Activated T-cell treated with anti-CD3 and anti-CD28 coated beads for 1 hour (primary cell): ENCODE measurements at regions not wholly inside any gene's neighbourhood (a gene's known extent, or its start where the extent isn't known, plus 50 kb on each side); places are given as distances from the start of the nearest gene placed in this dataset.

Experiments used
- DNase-seq: peaks from one replicate; pipeline ENCODE4 v3.0.0-alpha.2; 2020; ENCODE audit warnings: low read depth

DNA sequence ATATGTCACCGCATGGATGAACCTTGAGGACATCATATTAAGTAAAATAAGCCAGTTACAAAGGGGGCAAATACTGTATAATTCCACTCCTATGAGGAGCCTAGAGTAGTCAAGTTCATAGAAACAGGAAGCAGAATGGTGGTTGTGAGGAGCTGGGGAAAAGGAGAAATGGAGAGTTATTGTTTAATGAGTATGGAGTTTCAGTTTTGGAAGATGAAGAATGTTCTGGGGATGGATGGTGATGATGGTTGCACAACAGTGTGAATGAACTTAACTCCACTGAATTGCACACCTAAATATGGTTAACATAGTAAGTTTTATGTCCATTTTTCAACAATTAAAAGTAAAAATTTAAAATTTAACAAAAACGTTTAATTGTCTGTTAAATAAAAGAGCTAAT is 220.9 kb upstream of the JUN start:
- no peak for DNase-seq

DNA sequence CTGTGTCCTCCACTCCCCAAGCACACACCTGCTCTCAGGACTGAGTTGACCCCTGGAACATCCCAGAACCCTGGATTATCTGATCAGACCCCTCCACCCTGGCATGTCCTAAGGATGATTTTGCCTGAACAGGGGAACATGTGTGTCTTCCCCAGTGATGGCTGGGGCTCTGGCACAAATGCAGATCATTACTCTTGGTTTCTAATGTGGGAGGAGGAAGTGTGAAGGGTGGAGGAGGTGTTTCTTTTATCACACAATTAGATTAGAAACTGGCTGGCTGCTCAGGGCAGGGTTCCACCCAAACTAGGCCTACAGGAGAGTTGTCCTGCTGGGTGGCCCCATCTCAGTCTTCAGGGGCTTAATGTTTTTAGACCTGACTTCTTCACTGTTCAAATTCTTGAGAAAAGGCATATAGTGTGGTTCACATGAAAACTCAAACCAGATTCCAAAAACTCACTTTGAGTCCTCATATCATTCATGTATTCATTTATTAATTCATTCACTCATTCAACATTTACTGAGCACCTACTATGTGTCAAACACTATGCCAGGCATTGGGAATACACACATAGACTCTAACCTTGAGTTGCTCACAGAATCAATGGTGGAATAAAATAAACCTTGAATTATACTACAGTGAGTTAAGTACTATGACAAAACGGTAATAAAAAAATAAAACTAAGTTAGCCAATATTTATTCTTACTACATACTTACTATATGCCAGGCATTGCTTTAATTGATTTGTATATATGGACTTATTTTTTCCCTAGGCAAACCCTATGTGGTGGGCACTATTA is 221.8 kb upstream of the JUN start:
- no peak for DNase-seq

DNA sequence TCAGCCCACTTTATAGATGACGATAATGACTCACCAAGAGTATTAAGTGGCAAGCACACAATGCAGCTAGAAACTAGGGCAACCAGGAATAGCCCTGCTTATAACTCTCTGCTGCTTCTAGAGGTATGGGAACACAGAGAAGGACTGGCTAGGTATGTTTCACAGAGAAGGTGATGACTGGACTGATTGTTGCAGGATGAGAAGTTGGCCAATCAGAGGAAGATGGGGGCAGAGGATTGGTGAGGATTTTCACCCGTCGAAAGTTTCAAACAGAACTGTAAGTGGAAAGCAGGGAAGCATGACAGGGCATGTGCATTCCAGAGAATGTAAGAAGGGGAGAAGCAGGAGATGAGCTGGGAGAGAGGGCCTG is 222.4 kb upstream of the JUN start:
- DNase-seq = no peak

DNA sequence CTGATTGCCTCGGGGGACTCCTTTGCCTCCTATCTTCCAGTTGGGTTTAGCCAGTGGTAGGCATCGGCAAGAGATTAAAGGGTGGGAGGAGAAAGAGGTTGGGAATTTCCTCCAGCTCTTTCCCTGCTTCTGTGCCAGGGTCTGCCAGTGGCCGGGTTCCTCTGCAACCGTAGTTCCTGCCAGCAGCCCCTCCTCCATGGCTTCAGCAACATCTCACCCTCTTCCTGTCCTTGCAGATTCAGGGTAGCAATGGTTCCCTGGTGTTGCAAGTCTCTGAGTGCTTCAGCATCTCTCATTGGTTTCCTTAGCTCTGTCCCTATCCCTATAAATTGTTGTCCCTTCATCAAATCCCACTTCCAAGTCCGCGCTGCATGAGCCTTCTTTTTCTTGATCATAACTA is 223.1 kb upstream of the JUN start:
- no peak for DNase-seq

DNA sequence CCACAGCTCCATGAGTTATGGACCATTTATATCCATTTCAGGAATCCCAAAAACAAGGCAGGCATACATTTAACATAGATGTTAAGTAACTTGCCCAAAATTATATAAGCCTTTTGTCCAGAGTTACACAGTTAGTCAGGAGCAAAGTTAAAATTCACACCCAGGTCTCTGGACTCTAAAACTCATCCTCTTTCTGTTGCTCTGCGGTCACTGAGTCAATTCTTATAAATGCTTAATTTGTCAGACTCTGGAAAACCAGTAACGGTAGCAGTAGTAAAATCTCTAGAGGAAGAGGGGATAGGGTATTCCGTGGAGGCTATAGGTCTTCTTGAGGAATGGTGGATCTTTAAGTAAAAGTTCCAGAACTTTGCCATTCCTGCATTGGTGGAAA is 223.6 kb upstream of the JUN start:
- DNase-seq = no peak

DNA sequence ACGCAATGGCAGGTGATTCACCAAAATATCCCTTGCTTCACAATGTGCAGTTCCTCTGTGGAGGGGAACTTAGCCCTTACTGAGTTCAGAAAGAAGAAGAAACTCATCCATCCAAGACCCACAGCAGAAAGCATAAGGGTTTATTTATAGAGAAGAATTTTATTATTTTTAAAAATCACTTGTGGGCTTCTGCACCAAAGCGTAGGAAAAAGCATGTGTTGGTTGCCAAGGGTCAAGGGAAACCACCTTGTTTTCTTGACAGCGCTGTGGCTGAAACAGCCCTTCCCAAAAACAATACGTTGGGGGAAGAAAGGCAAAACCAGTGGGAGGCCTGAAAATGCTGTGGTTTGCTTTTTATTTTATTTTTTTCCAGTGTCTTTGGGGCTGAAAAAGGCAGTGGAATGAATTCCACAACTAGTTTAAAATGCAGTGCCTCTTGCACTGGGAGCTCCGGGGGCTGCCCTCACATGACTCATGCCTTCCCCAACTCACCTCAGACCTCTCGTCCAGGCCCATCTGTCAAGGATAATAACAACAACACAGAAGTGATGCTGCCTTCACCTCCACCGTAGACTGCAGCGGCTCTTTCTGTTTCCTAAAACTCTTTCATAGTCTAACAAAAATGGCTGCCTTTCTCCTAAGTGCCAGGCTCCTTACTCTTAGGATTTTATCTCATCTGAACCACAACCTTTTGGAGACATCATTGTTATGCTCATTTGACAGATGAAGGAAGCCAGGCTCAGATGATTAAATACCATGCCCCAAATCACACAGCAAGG is 224.2 kb upstream of the JUN start:
- DNase-seq = no peak

DNA sequence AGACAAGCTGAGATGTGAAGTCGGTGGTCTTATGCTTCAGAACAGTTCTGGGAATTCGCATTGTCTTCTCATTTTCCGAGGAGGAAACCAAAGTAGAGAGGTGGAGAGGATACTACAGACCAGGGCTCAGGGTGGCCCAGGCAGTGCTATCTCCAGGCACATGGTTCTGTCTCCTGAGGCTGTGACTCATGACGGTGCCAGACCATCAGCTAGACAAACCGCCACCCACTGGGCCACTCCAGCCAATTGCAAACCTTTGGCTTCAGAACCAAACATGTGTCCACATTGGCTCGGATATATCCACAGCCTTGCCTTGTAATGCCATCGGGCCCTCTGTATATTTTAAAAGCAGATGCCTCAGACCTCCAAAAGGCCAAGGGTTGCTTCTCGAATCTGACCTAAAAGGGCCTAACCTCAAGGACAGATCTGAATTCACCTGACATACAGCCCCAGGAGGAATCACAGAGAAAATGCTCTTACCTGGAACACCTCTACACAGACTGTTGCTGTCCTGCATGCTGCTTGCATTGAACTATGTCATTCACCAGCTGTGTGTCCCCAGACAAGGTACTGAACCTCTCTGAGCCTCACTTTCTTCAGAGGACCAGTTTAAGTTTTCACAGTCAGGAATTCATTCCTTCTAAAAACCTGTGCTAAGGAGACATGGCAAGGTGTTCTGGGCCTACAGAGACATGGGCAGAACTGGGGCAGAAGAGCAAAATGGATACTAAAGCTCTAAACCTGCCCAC is 224.9 kb upstream of the JUN start:
- no peak for DNase-seq

DNA sequence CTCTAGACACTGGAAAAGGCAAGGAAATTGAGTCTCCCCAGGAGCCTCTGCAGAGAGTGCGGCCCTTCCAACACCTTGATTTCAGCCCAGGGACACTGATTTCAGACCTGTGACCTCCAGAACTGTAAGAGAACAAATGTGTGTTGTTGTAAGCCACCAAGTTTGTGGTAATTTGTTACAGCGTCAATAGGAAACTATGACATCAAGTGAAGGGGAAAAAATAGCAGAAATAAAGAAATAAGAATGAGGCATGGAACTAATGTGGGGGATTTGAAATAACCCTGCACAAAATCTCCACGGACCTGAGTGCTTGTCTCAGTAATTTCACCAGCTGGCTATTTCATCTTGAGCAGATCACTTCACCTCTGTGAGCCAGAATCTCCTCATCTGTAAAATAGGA is 227.8 kb upstream of the JUN start:
- DNase-seq = no peak

DNA sequence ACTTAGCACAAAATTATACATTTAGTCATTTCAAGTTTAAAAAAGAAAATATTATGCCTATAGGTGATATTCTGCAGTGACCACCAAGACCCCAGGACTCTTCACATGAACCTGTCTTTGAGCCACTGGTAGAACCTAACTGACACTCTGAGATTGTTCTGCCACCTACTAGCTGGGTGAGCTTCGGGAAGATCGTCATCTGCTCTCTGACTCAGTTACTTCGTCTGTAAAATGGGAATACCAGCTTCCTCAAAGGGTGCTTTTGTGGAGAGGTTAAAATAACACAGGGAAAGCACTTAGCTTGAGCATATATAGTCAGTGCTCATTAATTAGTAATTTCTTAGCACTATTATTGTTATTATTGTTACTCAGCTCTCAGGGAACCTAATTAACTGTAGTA is 228.5 kb upstream of the JUN start:
- DNase-seq = no peak

DNA sequence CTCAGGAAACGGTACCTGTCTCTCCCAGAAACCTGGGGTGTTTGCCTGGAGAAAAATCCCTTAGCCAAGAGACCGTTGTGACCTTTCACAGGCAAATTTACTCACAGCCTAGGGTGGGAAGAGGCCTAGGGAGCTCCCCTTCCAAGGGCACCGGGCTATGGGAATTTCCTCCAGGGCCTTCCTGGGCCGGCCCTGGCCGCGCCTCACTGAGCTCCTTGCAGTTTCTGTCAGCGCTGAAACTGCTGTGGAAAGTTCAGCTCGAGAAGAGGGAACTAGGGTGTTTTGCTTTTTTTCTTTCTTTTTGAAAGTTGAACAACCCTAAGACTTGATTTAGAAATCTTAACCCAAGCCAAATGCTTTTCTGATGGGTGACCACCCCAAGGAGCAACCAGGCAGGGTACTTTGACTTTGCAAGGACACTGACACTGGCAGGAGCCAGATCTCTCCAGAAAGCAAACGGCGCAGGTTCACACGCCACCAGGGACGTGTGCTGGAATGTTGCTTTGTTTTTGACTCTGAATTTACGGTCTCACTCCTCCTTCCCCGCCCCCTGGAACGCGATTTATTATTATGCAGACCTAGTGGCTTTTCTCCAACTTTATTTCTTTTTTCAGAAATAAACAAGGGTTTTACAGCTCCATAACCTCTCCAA is 229.6 kb upstream of the JUN start:
- no peak for DNase-seq

DNA sequence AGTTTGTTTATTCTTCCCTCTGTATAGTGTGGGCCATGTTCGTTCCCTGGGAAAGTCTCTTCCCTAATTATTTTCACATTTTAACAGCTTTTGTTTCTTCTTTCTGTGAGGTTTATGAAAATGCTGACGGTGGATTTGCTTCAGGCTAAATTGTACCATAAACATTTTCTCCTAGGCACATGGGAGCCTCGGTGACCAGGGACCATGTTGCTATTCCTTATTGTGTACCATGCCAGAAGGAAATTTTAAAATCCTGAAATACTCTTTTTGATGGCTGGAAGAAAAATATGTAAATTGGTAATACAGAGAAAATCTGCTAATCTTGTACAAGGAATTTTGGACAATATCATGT is 230.1 kb upstream of the JUN start:
- DNase-seq = no peak

DNA sequence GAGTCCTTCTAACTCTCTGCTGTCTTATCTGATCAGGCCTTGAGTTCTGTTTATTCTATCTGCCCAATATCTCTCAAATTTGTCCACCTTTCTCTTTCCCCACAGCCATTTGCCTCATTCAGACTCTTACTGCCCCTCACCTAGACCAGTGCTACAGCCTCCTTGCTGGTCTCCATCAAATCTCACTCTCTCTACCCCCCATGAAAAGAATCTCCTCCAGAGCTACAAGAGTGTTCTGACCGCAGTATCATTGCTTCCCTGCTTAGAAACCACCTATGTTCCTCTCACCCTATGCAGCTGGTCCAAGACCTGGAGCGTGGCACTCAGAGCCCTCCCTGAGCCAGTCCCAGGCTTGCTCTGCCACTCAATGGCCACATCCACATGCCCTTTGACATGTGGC is 231.0 kb upstream of the JUN start:
- no peak for DNase-seq

DNA sequence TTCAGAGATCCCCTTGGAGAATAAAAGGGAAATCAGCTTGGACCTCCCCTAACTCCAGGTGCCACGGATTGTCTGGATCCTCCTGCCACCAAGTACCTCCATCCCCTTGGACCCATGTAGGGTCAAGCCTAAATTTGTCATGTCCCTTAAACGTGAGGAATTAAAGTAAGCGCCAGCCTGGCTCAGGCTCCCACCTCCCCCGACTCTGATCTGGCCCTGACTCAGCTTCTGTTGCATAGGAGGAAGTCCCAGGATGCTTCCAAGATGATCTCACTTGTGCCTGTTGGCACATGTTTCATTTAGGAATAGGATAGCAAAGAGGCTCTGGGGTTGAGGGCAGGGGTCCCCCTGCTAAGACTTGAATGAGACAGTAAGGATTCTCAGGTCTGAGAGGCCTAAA is 231.9 kb upstream of the JUN start:
- no peak for DNase-seq

DNA sequence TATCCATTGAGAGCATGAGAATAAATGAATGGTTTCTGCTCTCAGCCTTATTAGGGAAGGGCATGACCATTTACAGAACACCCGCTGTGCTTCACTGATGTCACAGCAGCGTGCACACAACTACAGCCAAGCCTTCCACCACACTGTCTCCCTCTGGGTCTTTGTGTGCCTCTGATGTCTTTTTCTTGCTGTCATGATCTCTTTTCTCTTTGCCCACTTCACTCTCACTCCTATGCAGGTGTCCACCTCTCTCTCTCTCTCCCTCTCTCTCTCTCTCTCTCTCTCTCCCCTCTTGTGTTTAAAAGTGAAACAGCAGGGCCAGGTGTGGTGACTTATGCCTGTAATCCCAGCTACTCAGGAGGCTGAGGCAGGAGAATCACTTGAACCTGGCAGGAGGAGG is 232.5 kb upstream of the JUN start:
- DNase-seq = no peak

DNA sequence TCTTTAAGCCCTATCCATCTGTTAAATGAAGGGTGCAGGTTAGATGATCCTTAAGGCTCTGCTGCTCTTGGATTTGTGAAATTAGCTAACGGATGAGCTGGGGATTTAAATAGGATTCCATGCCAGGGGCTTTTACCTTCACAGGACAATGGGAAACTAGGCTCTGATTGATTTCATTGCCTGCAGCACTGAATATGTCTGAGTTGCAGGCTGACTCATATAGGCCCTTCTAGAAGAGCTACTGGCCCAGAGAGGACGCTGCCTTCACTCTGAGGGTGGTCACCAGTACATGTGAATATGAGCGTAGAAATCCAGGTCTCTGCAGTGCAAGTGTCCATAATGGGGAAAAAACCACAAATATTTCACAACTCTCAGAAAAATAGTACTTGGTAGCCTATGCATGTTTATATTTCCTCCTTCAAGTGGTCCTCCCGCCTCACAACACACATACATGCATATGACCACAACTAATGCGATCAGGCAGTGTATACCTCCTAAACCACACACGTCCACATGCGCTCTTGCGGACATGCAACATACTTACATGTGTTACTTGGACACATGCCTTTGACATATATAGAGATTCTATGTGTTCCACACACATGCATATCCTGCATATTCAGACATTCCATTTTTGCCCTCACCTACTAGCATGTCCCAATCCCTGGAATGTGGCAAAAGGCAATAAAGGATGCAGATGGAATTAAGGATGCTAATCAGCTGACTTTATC is 233.8 kb upstream of the JUN start:
- no peak for DNase-seq

DNA sequence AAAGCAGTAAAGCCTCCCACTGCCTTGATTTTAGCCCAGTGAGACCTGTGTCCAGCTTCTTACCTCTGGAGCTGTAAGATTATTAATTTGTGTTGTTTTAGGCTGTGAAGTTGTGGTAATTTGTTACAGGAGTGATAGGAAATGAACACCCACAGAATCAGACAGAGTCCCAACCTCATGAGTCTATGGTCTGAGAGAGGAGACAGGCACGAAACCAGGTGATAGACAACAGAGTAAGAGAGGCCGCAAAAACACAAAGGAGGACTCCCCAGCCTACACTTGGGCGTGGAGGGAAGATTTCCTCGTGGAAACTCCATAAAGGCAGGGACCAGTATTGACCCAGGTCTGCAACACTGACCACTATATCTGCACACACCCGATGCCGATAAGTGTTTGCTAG is 234.6 kb upstream of the JUN start:
- DNase-seq = no peak

DNA sequence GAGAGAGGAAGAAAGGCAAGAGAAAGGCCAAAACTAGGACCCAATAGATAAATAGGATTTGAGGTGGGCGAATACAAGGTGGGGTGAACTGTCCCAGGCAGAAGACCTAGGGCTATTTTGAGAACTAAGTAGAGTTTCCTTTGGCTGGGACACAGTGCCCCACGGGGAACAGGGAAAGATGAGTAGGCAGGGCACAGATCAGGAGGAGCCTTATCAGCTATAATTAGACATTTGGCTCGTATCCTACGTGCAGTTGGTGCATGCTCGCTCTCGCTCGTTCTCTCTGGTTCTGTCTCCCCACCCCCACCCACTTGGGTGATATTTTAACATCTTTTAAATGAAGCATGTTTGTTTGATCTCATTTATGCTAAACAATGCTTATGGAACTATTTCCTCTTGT is 235.0 kb upstream of the JUN start:
- no peak for DNase-seq

DNA sequence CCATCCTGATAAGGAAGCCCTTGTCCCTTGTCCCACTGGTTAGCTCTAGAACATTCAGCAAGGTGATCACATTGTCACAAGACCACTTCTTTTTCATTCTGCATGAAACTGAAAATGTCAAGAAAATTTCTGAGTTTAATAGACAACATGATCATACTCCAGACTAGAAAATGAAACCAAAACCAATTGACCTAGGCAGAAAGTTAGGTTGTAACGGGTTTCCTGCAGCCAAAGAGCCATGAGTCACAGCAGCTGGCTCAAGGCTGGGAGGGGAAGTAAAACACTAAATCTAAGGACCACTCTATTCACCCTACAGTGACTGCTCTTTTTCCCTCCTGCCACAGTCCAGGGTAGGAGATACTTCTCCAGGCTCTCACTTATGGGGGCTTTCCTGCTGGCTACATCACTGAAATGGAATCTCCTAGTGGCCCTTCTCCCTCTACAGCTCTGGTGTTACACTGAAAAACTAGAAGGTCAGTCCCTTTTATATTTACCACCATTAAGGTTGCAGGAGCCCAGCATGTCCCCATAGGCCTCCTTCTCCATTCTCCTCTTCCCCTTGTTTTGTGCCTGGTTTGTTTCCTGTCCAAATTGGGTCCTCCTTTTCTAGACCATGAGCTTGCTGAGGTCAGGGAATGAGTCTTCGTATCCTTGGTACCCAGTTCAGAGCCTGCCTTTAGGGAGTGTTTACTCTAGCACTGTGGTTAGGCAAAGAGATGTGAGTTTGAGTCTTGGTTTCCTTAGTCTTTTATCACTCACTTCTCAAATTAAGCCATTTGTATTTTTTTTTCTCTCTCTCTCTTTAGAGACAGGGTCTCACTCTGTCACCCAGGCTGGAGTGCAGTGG is 236.5 kb upstream of the JUN start:
- DNase-seq = peak; percentile 19

DNA sequence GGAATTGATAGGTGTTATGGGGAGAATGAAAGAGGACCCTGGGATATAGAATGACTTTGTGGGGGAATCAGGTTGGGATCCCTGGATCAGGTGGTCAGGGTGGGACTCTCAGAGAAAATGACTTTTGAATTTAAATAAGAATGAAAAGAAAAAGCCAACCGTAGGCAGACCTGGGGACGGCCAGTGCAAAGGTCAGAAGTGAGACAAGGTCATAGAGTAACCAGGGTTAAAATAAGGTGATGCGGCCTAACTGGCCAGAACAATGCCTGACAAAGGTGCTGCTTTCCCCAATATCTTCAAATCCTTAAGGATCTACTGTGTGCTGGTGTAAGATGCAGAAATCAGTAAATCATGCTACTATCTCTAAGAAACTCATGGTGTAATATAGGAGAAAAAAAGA is 238.4 kb upstream of the JUN start:
- no peak for DNase-seq

DNA sequence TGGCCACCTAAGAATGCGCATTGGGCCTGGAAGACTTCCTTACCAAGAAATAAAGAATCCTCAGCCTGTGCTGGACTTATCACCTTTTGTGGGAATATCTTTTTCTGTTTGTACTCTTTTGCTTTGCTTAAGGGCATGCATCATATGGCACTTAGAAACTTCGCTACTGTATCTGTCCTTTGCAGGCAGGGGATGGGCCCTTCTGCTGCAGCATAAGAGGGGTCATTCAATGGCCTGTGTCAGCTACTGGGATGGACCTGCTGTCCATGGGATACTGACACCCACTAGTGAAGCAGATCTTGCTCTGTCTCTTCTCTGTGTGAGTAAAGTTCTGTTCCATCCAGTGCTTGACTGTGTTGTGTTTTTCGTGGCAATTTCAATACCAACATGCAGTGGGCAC is 239.0 kb upstream of the JUN start:
- DNase-seq = no peak

DNA sequence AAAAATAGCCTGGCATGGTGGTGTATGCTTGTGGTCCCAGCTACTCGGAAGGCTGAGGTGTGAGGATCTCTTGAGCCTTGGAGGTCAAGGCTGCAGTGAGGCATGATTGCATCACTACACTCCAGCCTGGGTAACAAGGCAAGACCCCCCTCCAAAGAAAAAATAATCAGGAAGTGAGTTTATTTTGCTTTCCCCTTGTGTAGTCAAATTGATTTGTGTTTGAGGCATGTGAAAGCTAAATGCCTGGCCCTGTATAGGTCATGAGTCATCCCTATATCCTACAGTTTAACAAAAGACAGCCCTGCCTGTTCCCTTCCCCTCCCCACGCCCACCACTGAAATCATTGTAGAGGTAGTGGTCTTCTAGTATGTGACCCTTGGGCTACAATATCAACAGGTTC is 241.4 kb upstream of the JUN start:
- DNase-seq = no peak
